H9 (cell line): ENCODE measurements at regions not wholly inside any gene's neighbourhood (a gene's known extent, or its start where the extent isn't known, plus 50 kb on each side); places are given as distances from the start of the nearest gene placed in this dataset.
"Not testable (repeated sequence)": the region's sequence is repeated elsewhere in the genome, so short reads cannot be mapped to it uniquely, and the experiment has no call there.

Experiments used
- DNase-seq: peaks from one replicate; pipeline ENCODE4 v3.0.0-alpha.2; 2017
- H2AFZ ChIP-seq: one replicate; pipeline ENCODE4 v1.6.1; 2013; ENCODE audit warnings: mild to moderate bottlenecking, low read length, control low read depth, moderate library complexity
- H2AK5ac ChIP-seq: 2 replicates; pipeline ENCODE4 v1.6.1; 2013; ENCODE audit warnings: low read length, control low read depth, mixed read lengths; ENCODE audit not compliant: insufficient read length
- H2BK120ac ChIP-seq: one replicate; pipeline ENCODE4 v1.6.1; 2013; ENCODE audit warnings: low read depth, mild to moderate bottlenecking, low read length, control low read depth, inconsistent platforms; ENCODE audit not compliant: poor library complexity, severe bottlenecking
- H2BK12ac ChIP-seq: 2 replicates; pipeline ENCODE4 v1.6.1; 2013; ENCODE audit warnings: low read length, control low read depth, mixed read lengths, low read depth; ENCODE audit not compliant: insufficient read length
- H2BK15ac ChIP-seq: 2 replicates; pipeline ENCODE4 v1.6.1; 2013; ENCODE audit warnings: low read depth, low read length, control low read depth
- H2BK20ac ChIP-seq: one replicate; pipeline ENCODE4 v1.6.1; 2013; ENCODE audit warnings: low read depth, mild to moderate bottlenecking, low read length, control low read depth, inconsistent platforms; ENCODE audit not compliant: poor library complexity, severe bottlenecking
- H2BK5ac ChIP-seq: 2 replicates; pipeline ENCODE4 v1.6.1; 2013; ENCODE audit warnings: low read length, control low read depth, mixed read lengths; ENCODE audit not compliant: insufficient read length
- H3K14ac ChIP-seq: 2 replicates; pipeline ENCODE4 v1.6.1; 2013; ENCODE audit warnings: low read length, control low read depth; ENCODE audit not compliant: insufficient read depth
- H3K18ac ChIP-seq: 2 replicates; pipeline ENCODE4 v1.6.1; 2013; ENCODE audit warnings: low read depth, mild to moderate bottlenecking, mixed read lengths, low read length, control low read depth; ENCODE audit not compliant: insufficient read length
- H3K23ac ChIP-seq: 2 replicates; pipeline ENCODE4 v1.6.1; 2013; ENCODE audit warnings: low read length, control low read depth, mixed read lengths, low read depth; ENCODE audit not compliant: insufficient read length
- H3K23me2 ChIP-seq: 2 replicates; pipeline ENCODE4 v1.6.1; 2013; ENCODE audit warnings: low read depth, mild to moderate bottlenecking, mixed read lengths, low read length, control low read depth; ENCODE audit not compliant: insufficient read length, poor library complexity, severe bottlenecking
- H3K27ac ChIP-seq: 2 replicates; pipeline ENCODE4 v1.5.1; 2013; ENCODE audit warnings: low read length, control low read depth, mixed read lengths, low read depth; ENCODE audit not compliant: insufficient read length
- H3K27me3 ChIP-seq: 2 replicates; pipeline ENCODE4 v1.6.1; 2013; ENCODE audit warnings: low read length, control low read depth, inconsistent platforms; ENCODE audit not compliant: insufficient read depth
- H3K4ac ChIP-seq: 2 replicates; pipeline ENCODE4 v1.6.1; 2013; ENCODE audit warnings: low read depth, mild to moderate bottlenecking, control low read depth, inconsistent platforms, low read length, moderate library complexity
- H3K4me1 ChIP-seq: 2 replicates; pipeline ENCODE4 v1.6.1; 2013; ENCODE audit warnings: low read length, control low read depth, inconsistent platforms; ENCODE audit not compliant: insufficient read depth
- H3K4me2 ChIP-seq: 2 replicates; pipeline ENCODE4 v1.6.1; 2013; ENCODE audit warnings: low read length, control low read depth, mixed read lengths; ENCODE audit not compliant: insufficient read length, insufficient read depth
- H3K56ac ChIP-seq: 2 replicates; pipeline ENCODE4 v1.6.1; 2013; ENCODE audit warnings: low read depth, mild to moderate bottlenecking, mixed read lengths, low read length, control low read depth; ENCODE audit not compliant: insufficient read length
- H3K79me1 ChIP-seq: 2 replicates; pipeline ENCODE4 v1.6.1; 2013; ENCODE audit warnings: low read depth, mild to moderate bottlenecking, moderate library complexity, low read length, control low read depth, inconsistent platforms; ENCODE audit not compliant: insufficient read depth, poor library complexity, severe bottlenecking
- H3K79me2 ChIP-seq: 2 replicates; pipeline ENCODE4 v1.6.1; 2013; ENCODE audit warnings: low read length, control low read depth, inconsistent platforms; ENCODE audit not compliant: insufficient read depth
- H3K9ac ChIP-seq: 2 replicates; pipeline ENCODE4 v1.6.1; 2013; ENCODE audit warnings: low read length, control low read depth, mixed read lengths; ENCODE audit not compliant: insufficient read length; ENCODE audit errors: extremely low read depth
- H3K9me3 ChIP-seq: one replicate; pipeline ENCODE4 v1.6.1; 2013; ENCODE audit warnings: low read depth, low read length, inconsistent platforms; ENCODE audit not compliant: control insufficient read depth
- H3T11ph ChIP-seq: one replicate; pipeline ENCODE4 v1.6.1; 2013; ENCODE audit warnings: mild to moderate bottlenecking, low read length, control low read depth, inconsistent platforms
- H4K20me1 ChIP-seq: one replicate; pipeline ENCODE4 v1.6.1; 2013; ENCODE audit not compliant: control insufficient read depth, insufficient read length, insufficient read depth
- H4K5ac ChIP-seq: 2 replicates; pipeline ENCODE4 v1.6.1; 2013; ENCODE audit warnings: low read depth, mild to moderate bottlenecking, mixed read lengths, low read length, control low read depth; ENCODE audit not compliant: insufficient read length
- H4K8ac ChIP-seq: replicated peaks from 2 replicates; pipeline ENCODE4 v1.6.1; 2013; ENCODE audit warnings: low read length, control low read depth, mixed read lengths, low read depth; ENCODE audit not compliant: insufficient read length
- H4K91ac ChIP-seq: 2 replicates; pipeline ENCODE4 v1.6.1; 2013; ENCODE audit warnings: low read depth, mild to moderate bottlenecking, moderate library complexity, mixed read lengths, low read length, control low read depth; ENCODE audit not compliant: insufficient read length
- H3K27ac Mint-ChIP-seq, 3 experiments: 2 replicates in 2 of 3; 3 replicates in 1 of 3; pipeline ENCODE4 v1.8.0; 2020 to 2021; ENCODE audit warnings: mixed read lengths in 3 of 3, mild to moderate bottlenecking in 1 of 3, moderate library complexity in 1 of 3
- H3K27me3 Mint-ChIP-seq: 2 replicates; pipeline ENCODE4 v1.8.0; 2021; ENCODE audit warnings: low read depth, mild to moderate bottlenecking, moderate library complexity, mixed read lengths
- H3K36me3 Mint-ChIP-seq, 3 experiments: 2 replicates in 2 of 3; 3 replicates in 1 of 3; pipeline ENCODE4 v1.8.0; 2020 to 2021; ENCODE audit warnings: low read depth in 3 of 3, mixed read lengths in 3 of 3; ENCODE audit not compliant: insufficient read depth in 1 of 3
- H3K4me1 Mint-ChIP-seq, 2 experiments: 2 replicates each; pipeline ENCODE4 v1.8.0; 2020; ENCODE audit warnings: mixed read lengths in 2 of 2
- H3K4me3 Mint-ChIP-seq, 2 experiments: 2 replicates in 1 of 2; 3 replicates in 1 of 2; pipeline ENCODE4 v1.8.0; 2020 to 2021; ENCODE audit warnings: mild to moderate bottlenecking in 2 of 2, mixed read lengths in 2 of 2, moderate library complexity in 1 of 2
- H3K9me3 Mint-ChIP-seq, 2 experiments: 2 replicates in 1 of 2; 3 replicates in 1 of 2; pipeline ENCODE4 v1.8.0; 2020; ENCODE audit warnings: mild to moderate bottlenecking in 2 of 2, mixed read lengths in 2 of 2, moderate library complexity in 1 of 2
- WGBS: extraction: QIAGEN DNeasy Blood & Tissue Kit; methylation state at CpG from one replicate; pipeline ENCODE4 v1.1.7; 2013; ENCODE audit warnings: missing lambda C conversion rate, low lambda C conversion rate, mixed read lengths; ENCODE audit not compliant: insufficient read length; ENCODE audit errors: extremely low coverage; 5-methylcytosine and 5-hydroxymethylcytosine counted together
- TF ChIP-seq, protein P1 (sequence below): fragments of 200-600 bp; sonication (generic); conservative IDR thresholded peaks from 3 replicates; pipeline ENCODE4 v1.8.0; 2021; ENCODE audit warnings: antibody characterized with exemption, mild to moderate bottlenecking

DNA sequence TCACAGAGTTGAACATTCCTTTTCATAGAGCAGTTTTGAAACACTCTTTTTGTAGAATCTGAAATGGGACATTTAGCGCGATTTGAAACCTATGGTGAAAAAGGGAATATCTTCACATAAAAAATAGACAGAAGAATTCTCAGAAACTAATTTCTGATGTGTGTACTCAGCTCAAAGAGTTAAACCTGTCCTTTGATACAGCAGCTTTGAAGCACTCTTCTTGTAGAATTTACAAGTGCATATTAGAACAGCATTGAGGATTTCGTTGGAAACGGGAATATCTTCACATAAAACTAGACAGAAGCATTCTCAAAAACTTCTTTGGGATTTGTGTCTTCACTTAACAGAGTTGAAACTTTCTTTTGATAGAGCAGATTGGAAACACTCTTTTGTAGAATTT is 650.7 kb upstream of the ZNF337 start:
- no peak overlapping the region for H3K9ac ChIP-seq
- no peak overlapping the region for H3K4me3 Mint-ChIP-seq
- no peak overlapping the region for H3K14ac ChIP-seq
- no peak overlapping the region for H2BK20ac ChIP-seq
- no peak overlapping the region for H4K8ac ChIP-seq
- H2BK120ac ChIP-seq: no peak overlapping the region
- no peaks in the 10 kb centered on the region for H3K9me3 ChIP-seq
- no peak overlapping the region for H2BK12ac ChIP-seq
- peaks cover 0 to 46% (median 9%) of the 10 kb centered on the region in 3 experiments for H3K36me3 Mint-ChIP-seq
- H3K27ac ChIP-seq: no peak overlapping the region
- H3K27ac Mint-ChIP-seq: no peak overlapping the region
- no peak overlapping the region for H3K23ac ChIP-seq
- no peak overlapping the region for H2BK15ac ChIP-seq
- no peak overlapping the region for H3K56ac ChIP-seq
- no CpG with 5 or more reads among the region's 4 CpGs for WGBS
- TF ChIP-seq, protein P1, sequence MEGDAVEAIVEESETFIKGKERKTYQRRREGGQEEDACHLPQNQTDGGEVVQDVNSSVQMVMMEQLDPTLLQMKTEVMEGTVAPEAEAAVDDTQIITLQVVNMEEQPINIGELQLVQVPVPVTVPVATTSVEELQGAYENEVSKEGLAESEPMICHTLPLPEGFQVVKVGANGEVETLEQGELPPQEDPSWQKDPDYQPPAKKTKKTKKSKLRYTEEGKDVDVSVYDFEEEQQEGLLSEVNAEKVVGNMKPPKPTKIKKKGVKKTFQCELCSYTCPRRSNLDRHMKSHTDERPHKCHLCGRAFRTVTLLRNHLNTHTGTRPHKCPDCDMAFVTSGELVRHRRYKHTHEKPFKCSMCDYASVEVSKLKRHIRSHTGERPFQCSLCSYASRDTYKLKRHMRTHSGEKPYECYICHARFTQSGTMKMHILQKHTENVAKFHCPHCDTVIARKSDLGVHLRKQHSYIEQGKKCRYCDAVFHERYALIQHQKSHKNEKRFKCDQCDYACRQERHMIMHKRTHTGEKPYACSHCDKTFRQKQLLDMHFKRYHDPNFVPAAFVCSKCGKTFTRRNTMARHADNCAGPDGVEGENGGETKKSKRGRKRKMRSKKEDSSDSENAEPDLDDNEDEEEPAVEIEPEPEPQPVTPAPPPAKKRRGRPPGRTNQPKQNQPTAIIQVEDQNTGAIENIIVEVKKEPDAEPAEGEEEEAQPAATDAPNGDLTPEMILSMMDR: no peak
- peaks cover 84 to 92% of the 10 kb centered on the region in 2 experiments for H3K9me3 Mint-ChIP-seq
- no peaks in the 10 kb centered on the region for H4K20me1 ChIP-seq
- no peaks in the 10 kb centered on the region for H3K4me1 Mint-ChIP-seq
- no peaks in the 10 kb centered on the region for H3K23me2 ChIP-seq
- no peak overlapping the region for H3K4ac ChIP-seq
- H2BK5ac ChIP-seq: no peak overlapping the region
- no peak overlapping the region for H2AFZ ChIP-seq
- no peak overlapping the region for H3T11ph ChIP-seq
- H3K18ac ChIP-seq: no peak overlapping the region
- no peaks in the 10 kb centered on the region for H3K79me1 ChIP-seq
- H3K27me3 Mint-ChIP-seq: no peaks in the 10 kb centered on the region; the same call in none of the 2 replicates
- DNase-seq: no peak
- no peaks in the 10 kb centered on the region for H3K4me1 ChIP-seq
- no peak overlapping the region for H4K5ac ChIP-seq
- no peak overlapping the region for H2AK5ac ChIP-seq
- H3K27me3 ChIP-seq: no peaks in the 10 kb centered on the region
- no peaks in the 10 kb centered on the region for H3K79me2 ChIP-seq
- H4K91ac ChIP-seq: no peak overlapping the region
- H3K4me2 ChIP-seq: no peak overlapping the region

DNA sequence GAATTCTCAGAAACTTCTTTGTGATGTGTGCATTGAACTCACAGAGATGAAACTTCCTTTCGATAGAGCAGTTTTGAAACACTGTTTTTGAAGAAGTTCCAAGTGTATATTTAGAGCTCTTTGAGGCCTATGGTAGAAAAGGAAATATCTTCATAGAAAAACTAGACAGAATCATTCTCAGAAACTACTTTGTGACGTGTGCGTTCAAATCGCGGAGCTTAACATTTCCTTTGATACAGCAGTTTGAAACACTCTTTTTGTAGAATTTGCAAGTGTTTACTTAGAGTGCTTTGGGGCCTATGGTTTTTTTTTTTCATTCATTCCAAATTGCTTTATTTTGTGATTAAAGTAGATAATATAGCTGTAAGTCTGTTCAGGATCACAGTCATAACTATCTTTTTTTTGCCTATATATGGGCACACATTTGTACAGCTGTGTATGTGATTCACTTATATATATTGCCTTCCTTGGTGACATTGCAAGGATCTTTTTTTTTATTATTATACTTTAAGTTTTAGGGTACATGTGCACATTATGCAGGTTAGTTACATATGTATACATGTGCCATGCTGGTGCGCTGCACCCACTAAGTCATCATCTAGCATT is 643.9 kb upstream of the ZNF337 start:
- H3K27me3 Mint-ChIP-seq, H3K79me2 ChIP-seq, H3K4me3 Mint-ChIP-seq, H3T11ph ChIP-seq, H2BK5ac ChIP-seq, H3K4me1 Mint-ChIP-seq, H2BK120ac ChIP-seq, H3K23me2 ChIP-seq, H4K5ac ChIP-seq, H3K23ac ChIP-seq, H3K4ac ChIP-seq, H4K8ac ChIP-seq, H3K27me3 ChIP-seq, H3K56ac ChIP-seq, H2AFZ ChIP-seq, H2BK12ac ChIP-seq, H3K27ac Mint-ChIP-seq, H3K9me3 ChIP-seq, H2BK15ac ChIP-seq, H4K20me1 ChIP-seq, H3K14ac ChIP-seq, H3K18ac ChIP-seq, H2AK5ac ChIP-seq, H2BK20ac ChIP-seq, H3K4me2 ChIP-seq, H3K4me1 ChIP-seq, DNase-seq, H3K79me1 ChIP-seq, H3K27ac ChIP-seq, H4K91ac ChIP-seq, H3K9ac ChIP-seq: not testable (repeated sequence)
- WGBS: no CpG with 5 or more reads among the region's 6 CpGs
- Mint-ChIP-seq H3K9me3 (peaks cover 66 to 83% of the 10 kb centered on the region in 2 experiments), H3K36me3 (peaks cover 2 to 29% (median 16%) of the 10 kb centered on the region in 3 experiments; a peak in 6 of 7 replicates)
